ENCODE measurements at regions not wholly inside any gene's neighbourhood (a gene's known extent, or its start where the extent isn't known, plus 50 kb on each side); places are given as distances from the start of the nearest gene placed in this dataset.

DNA sequence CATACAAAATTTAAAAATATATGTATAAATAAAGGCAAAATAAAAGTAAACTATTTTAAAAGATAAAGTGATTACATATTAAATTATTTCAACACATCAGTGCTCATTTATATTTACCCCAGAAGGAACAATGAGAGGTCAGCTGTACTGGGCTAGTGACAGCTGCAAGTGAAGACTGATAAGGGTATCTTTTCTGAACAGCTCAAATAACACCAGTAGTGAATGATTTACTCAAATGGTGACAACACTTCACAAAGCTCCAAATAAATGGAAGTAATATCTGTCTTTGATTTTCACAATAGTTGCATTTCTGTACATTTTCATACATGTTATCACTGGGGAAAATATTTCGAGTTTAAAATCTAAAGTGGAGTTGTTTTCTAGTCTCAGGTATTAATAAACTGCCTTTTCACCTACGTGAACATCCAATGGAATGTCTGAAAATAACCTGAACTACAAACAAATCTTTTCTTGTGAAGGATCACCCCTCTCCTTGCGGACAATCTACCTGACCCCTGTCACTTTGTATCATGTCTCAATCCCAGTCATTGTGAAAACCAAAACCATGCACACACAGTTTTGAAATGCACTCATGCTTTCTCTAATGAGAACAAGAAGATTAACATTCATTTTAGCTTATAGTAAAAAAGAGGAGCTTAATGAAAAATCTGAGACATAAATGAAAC, 1928.8 kb upstream of the CELF4 start:
- Histone ChIP-seq H3K4me2 (ENCODE audit: low read depth, low read length, poor library complexity, severe bottlenecking) (no peak overlapping the region), H3K36me3 (ENCODE audit: insufficient read depth, low read length) (no peaks in the 10 kb centered on the region), H3K4me1 (ENCODE audit: low read length) (no peaks in the 10 kb centered on the region)

DNA sequence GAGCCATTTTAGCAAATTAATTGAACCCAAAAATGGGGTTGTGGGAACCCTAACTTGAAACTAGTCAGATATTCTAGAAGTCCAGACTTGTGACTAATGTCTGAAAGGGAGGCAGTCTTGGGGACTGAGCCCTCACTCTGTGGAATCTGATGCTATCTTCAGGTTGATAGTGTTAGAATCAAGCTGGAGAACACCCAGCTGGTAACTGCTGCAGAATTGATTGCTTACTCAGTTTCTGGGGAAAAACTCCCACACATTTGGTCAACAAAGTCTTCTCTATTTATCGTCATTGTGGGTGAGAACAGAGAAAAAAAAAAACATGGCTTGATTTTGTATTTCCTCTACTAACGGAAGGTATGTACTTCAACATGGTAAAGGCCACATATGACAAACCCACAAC, 1925.8 kb upstream of the CELF4 start:
- Histone ChIP-seq H3K4me1 (ENCODE audit: low read length) (no peaks in the 10 kb centered on the region), H3K27ac (ENCODE audit: low read length) (no peak overlapping the region), H3K27me3 (ENCODE audit: low read length) (no peaks in the 10 kb centered on the region)

More for the DNA sequence above, 1928.8 kb upstream of the CELF4 start:
- Histone ChIP-seq H2AFZ (ENCODE audit: low read length) (no peak overlapping the region), H3K9ac (ENCODE audit: low read length) (no peak overlapping the region), H3K79me2 (ENCODE audit: low read length) (no peaks in the 10 kb centered on the region), H3K27me3 (ENCODE audit: low read length) (no peaks in the 10 kb centered on the region), H3K4me3 (ENCODE audit: low read length) (no peak overlapping the region), H3K9me3 (ENCODE audit: low read length) (peaks cover 22% of the 10 kb centered on the region; the same call in 1 of the 2 replicates), H3K9me2 (replicated peaks; ENCODE audit: insufficient read depth, low read length) (no peaks in the 10 kb centered on the region), H3K27ac (ENCODE audit: low read length) (no peak overlapping the region), H4K20me1 (ENCODE audit: insufficient read depth, low read depth, low read length) (no peaks in the 10 kb centered on the region)
- no peak for DNase-seq

GRCh38 chr18:39489431-39489830, 1923.8 kb upstream of the CELF4 start:
- Histone ChIP-seq H3K4me2 (ENCODE audit: low read depth, low read length, poor library complexity, severe bottlenecking) (no peak overlapping the region), H3K9me2 (replicated peaks; ENCODE audit: insufficient read depth, low read length) (no peaks in the 10 kb centered on the region), H3K9me3 (ENCODE audit: low read length) (peaks cover 25% of the 10 kb centered on the region), H3K36me3 (ENCODE audit: insufficient read depth, low read length) (no peaks in the 10 kb centered on the region), H2AFZ (ENCODE audit: low read length) (no peak overlapping the region), H3K4me1 (ENCODE audit: low read length) (no peaks in the 10 kb centered on the region), H3K27ac (ENCODE audit: low read length) (no peak overlapping the region), H3K79me2 (ENCODE audit: low read length) (no peaks in the 10 kb centered on the region), H3K9ac (ENCODE audit: low read length) (no peak overlapping the region), H3K27me3 (ENCODE audit: low read length) (no peaks in the 10 kb centered on the region), H3K4me3 (ENCODE audit: low read length) (no peak overlapping the region), H4K20me1 (ENCODE audit: insufficient read depth, low read depth, low read length) (no peaks in the 10 kb centered on the region)
- DNase-seq: no peak

More for the DNA sequence above, 1925.8 kb upstream of the CELF4 start:
- Histone ChIP-seq H2AFZ (ENCODE audit: low read length) (no peak overlapping the region), H4K20me1 (ENCODE audit: insufficient read depth, low read depth, low read length) (no peaks in the 10 kb centered on the region), H3K4me2 (ENCODE audit: low read depth, low read length, poor library complexity, severe bottlenecking) (no peak overlapping the region), H3K9me2 (replicated peaks; ENCODE audit: insufficient read depth, low read length) (no peaks in the 10 kb centered on the region), H3K9me3 (ENCODE audit: low read length) (peaks cover 9% of the 10 kb centered on the region; the same call in 1 of the 2 replicates), H3K4me3 (ENCODE audit: low read length) (no peak overlapping the region), H3K79me2 (ENCODE audit: low read length) (no peaks in the 10 kb centered on the region), H3K36me3 (ENCODE audit: insufficient read depth, low read length) (no peaks in the 10 kb centered on the region), H3K9ac (ENCODE audit: low read length) (no peak overlapping the region)
- DNase-seq: no peak

DNA sequence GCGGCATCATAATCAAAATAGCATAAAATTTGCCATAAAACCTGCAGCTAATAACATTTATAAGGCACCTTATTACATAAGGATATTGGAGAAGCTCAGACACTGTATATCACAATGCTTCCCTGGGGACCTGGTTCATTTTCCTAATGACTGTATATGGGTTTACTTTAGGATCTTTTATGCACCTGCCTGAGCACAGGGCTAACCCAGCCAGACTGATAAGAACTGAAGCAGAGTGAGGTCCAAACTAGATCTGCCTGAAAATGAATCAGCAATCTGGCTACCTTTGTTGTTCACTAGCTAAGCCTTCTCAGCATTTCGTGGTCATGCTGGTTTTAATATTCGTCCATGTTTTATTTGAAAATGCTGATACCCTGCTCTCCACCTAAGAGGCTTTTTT, 1922.3 kb upstream of the CELF4 start:
- Histone ChIP-seq H3K79me2 (ENCODE audit: low read length) (no peaks in the 10 kb centered on the region), H3K4me1 (ENCODE audit: low read length) (no peaks in the 10 kb centered on the region), H4K20me1 (ENCODE audit: insufficient read depth, low read depth, low read length) (no peaks in the 10 kb centered on the region), H3K36me3 (ENCODE audit: insufficient read depth, low read length) (no peaks in the 10 kb centered on the region), H3K4me2 (ENCODE audit: low read depth, low read length, poor library complexity, severe bottlenecking) (no peak overlapping the region), H3K27me3 (ENCODE audit: low read length) (no peaks in the 10 kb centered on the region), H3K9ac (ENCODE audit: low read length) (no peak overlapping the region), H3K9me2 (replicated peaks; ENCODE audit: insufficient read depth, low read length) (no peaks in the 10 kb centered on the region), H3K4me3 (ENCODE audit: low read length) (no peak overlapping the region), H2AFZ (ENCODE audit: low read length) (no peak overlapping the region), H3K9me3 (ENCODE audit: low read length) (peaks cover 33% of the 10 kb centered on the region), H3K27ac (ENCODE audit: low read length) (no peak overlapping the region)
- no peak for DNase-seq

DNA sequence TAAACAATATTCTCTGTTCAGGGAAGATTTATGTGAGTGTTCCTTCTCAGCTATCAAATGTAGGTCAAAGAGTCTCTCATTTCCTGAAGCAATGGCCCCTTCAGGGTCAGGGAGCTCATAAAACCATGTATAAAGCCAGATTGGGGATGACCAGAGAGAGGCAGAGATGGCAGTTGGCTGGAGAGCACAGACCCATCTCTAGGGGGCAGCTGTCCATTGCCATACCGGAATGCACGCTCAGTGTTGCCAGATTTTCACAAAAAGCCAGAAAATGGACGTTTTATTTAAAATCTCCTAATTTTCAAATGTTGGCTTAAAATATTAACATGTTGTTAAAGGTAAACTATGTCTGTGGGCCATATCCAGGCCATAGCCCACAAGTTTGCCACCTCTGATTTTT, 1920.7 kb upstream of the CELF4 start:
- Histone ChIP-seq H3K4me2 (ENCODE audit: low read depth, low read length, poor library complexity, severe bottlenecking) (no peak overlapping the region), H3K4me1 (ENCODE audit: low read length) (no peaks in the 10 kb centered on the region), H3K79me2 (ENCODE audit: low read length) (no peaks in the 10 kb centered on the region), H3K27ac (ENCODE audit: low read length) (no peak overlapping the region), H4K20me1 (ENCODE audit: insufficient read depth, low read depth, low read length) (no peaks in the 10 kb centered on the region), H3K9me3 (ENCODE audit: low read length) (peaks cover 35% of the 10 kb centered on the region), H3K27me3 (ENCODE audit: low read length) (no peaks in the 10 kb centered on the region), H3K9me2 (replicated peaks; ENCODE audit: insufficient read depth, low read length) (no peaks in the 10 kb centered on the region), H3K9ac (ENCODE audit: low read length) (no peak overlapping the region), H3K4me3 (ENCODE audit: low read length) (no peak overlapping the region), H3K36me3 (ENCODE audit: insufficient read depth, low read length) (no peaks in the 10 kb centered on the region), H2AFZ (ENCODE audit: low read length) (no peak overlapping the region)
- DNase-seq: no peak

DNA sequence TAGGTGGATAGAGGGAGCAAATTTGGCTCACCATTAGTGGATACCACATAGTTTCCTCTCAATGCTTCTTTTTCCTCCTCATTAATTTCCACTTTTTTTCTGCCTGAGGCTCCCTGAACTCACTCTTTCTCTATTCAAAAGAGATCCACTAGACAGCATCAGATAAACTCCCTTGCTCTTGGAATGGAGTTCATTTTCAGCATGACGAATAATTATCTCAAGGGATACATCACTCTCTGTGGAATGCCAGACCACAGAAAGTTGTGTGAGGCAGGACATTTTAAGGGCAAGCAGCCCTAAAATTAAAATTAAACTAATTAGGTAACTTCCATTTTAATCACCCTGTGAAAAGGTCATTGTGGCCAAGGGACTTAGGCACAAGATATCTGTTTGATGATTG, 1920.1 kb upstream of the CELF4 start:
- no peaks in the 10 kb centered on the region for H3K79me2 ChIP-seq (ENCODE audit: low read length)
- H3K4me2 ChIP-seq (ENCODE audit: low read depth, low read length, poor library complexity, severe bottlenecking): no peak overlapping the region
- H3K36me3 ChIP-seq (ENCODE audit: insufficient read depth, low read length): no peaks in the 10 kb centered on the region
- H3K4me1 ChIP-seq (ENCODE audit: low read length): no peaks in the 10 kb centered on the region
- DNase-seq: no peak
- H2AFZ ChIP-seq (ENCODE audit: low read length): no peak overlapping the region
- H3K4me3 ChIP-seq (ENCODE audit: low read length): no peak overlapping the region
- H3K9me2 ChIP-seq (replicated peaks; ENCODE audit: insufficient read depth, low read length): no peaks in the 10 kb centered on the region
- H3K9me3 ChIP-seq (ENCODE audit: low read length): peaks cover 39% of the 10 kb centered on the region
- no peaks in the 10 kb centered on the region for H3K27me3 ChIP-seq (ENCODE audit: low read length)
- no peak overlapping the region for H3K27ac ChIP-seq (ENCODE audit: low read length)
- H4K20me1 ChIP-seq (ENCODE audit: insufficient read depth, low read depth, low read length): no peaks in the 10 kb centered on the region
- H3K9ac ChIP-seq (ENCODE audit: low read length): no peak overlapping the region

DNA sequence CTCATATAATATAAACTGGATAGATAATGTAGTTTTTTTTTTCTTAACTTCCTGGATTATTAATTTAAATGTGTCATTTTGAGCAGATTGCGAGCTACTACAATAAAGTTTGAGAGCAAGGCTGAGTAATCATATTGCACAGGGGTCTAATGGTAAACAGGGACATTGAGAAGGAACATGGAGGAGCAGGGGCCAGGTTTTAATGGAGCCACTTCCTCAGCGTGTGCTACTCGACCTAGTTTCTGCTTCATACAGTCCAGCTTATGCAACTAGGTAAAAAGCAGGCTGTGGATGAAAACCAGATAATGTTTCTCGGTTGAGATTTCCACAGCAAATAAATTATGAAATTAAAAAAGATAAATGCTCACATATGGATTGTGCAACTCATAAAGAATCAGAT, 1915.7 kb upstream of the CELF4 start:
- peaks cover 57% of the 10 kb centered on the region for H3K9me3 ChIP-seq (ENCODE audit: low read length)
- no peaks in the 10 kb centered on the region for H3K9me2 ChIP-seq (replicated peaks; ENCODE audit: insufficient read depth, low read length)
- no peaks in the 10 kb centered on the region for H3K27me3 ChIP-seq (ENCODE audit: low read length)
- H3K4me1 ChIP-seq (ENCODE audit: low read length): no peaks in the 10 kb centered on the region
- no peaks in the 10 kb centered on the region for H4K20me1 ChIP-seq (ENCODE audit: insufficient read depth, low read depth, low read length)
- H2AFZ ChIP-seq (ENCODE audit: low read length): no peak overlapping the region
- no peak overlapping the region for H3K4me2 ChIP-seq (ENCODE audit: low read depth, low read length, poor library complexity, severe bottlenecking)
- H3K27ac ChIP-seq (ENCODE audit: low read length): no peak overlapping the region
- H3K4me3 ChIP-seq (ENCODE audit: low read length): no peak overlapping the region
- H3K36me3 ChIP-seq (ENCODE audit: insufficient read depth, low read length): no peaks in the 10 kb centered on the region
- DNase-seq: no peak
- no peaks in the 10 kb centered on the region for H3K79me2 ChIP-seq (ENCODE audit: low read length)
- H3K9ac ChIP-seq (ENCODE audit: low read length): no peak overlapping the region

GRCh38 chr18:39480494-39481195, 1915.0 kb upstream of the CELF4 start:
- H3K27me3 ChIP-seq (ENCODE audit: low read length): no peaks in the 10 kb centered on the region
- DNase-seq: no peak
- H4K20me1 ChIP-seq (ENCODE audit: insufficient read depth, low read depth, low read length): no peaks in the 10 kb centered on the region
- no peak overlapping the region for H3K4me3 ChIP-seq (ENCODE audit: low read length)
- H3K79me2 ChIP-seq (ENCODE audit: low read length): no peaks in the 10 kb centered on the region
- peaks cover 52% of the 10 kb centered on the region for H3K9me3 ChIP-seq (ENCODE audit: low read length)
- H3K4me2 ChIP-seq (ENCODE audit: low read depth, low read length, poor library complexity, severe bottlenecking): no peak overlapping the region
- H3K9ac ChIP-seq (ENCODE audit: low read length): no peak overlapping the region
- H3K9me2 ChIP-seq (replicated peaks; ENCODE audit: insufficient read depth, low read length): no peaks in the 10 kb centered on the region
- no peak overlapping the region for H2AFZ ChIP-seq (ENCODE audit: low read length)
- no peaks in the 10 kb centered on the region for H3K36me3 ChIP-seq (ENCODE audit: insufficient read depth, low read length)
- H3K27ac ChIP-seq (ENCODE audit: low read length): no peak overlapping the region
- no peaks in the 10 kb centered on the region for H3K4me1 ChIP-seq (ENCODE audit: low read length)

Measured in Karpas-422 (cell line).